Retinal pigment epithelial cell (primary cell): ENCODE measurements at regions not wholly inside any gene's neighbourhood (a gene's known extent, or its start where the extent isn't known, plus 50 kb on each side); places are given as distances from the start of the nearest gene placed in this dataset.
"Not testable (repeated sequence)": the region's sequence is repeated elsewhere in the genome, so short reads cannot be mapped to it uniquely, and the experiment has no call there.

ENCODE experiments used
- DNase-seq: peaks from one replicate; pipeline ENCODE4 v3.0.0-alpha.2; 2010; ENCODE audit warnings: low read depth
- H3K4me3 ChIP-seq: 2 replicates; pipeline ENCODE4 v1.5.1; 2011; ENCODE audit warnings: mild to moderate bottlenecking, low read length, control low read depth, moderate library complexity
- TF ChIP-seq, protein P1 (sequence below): conservative IDR thresholded peaks from 2 replicates; pipeline ENCODE4 v1.5.1; 2011; ENCODE audit warnings: low read depth, low read length, control low read depth, inconsistent platforms

- no peak overlapping the region for H3K4me3 ChIP-seq
- DNase-seq = no peak
- TF ChIP-seq, protein P1, sequence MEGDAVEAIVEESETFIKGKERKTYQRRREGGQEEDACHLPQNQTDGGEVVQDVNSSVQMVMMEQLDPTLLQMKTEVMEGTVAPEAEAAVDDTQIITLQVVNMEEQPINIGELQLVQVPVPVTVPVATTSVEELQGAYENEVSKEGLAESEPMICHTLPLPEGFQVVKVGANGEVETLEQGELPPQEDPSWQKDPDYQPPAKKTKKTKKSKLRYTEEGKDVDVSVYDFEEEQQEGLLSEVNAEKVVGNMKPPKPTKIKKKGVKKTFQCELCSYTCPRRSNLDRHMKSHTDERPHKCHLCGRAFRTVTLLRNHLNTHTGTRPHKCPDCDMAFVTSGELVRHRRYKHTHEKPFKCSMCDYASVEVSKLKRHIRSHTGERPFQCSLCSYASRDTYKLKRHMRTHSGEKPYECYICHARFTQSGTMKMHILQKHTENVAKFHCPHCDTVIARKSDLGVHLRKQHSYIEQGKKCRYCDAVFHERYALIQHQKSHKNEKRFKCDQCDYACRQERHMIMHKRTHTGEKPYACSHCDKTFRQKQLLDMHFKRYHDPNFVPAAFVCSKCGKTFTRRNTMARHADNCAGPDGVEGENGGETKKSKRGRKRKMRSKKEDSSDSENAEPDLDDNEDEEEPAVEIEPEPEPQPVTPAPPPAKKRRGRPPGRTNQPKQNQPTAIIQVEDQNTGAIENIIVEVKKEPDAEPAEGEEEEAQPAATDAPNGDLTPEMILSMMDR = no peak
Observed at GRCh38 chr1:48073798-48074530, 76.8 kb upstream of the TRABD2B start.

DNA sequence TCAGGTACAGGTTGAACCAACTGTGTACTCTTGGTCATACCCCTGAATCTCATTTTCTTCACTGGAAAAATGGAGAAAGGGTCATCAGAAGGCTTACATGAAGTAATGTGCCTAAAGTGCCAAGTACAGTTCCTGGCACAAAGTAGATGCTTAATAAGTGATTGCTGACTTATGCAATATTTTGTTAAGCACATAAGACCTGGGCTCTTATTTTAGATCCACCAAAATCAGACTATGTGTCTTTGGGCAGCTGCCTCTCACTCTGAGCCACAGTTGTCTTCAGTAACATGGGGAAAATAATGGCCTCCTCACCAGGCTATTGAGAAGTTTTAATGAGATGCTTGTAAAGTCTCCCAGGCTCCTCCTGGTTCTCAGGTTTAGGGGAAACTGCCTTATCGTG lies 74.3 kb upstream of the TRABD2B start:
- TF ChIP-seq, protein P1 = no peak

DNA sequence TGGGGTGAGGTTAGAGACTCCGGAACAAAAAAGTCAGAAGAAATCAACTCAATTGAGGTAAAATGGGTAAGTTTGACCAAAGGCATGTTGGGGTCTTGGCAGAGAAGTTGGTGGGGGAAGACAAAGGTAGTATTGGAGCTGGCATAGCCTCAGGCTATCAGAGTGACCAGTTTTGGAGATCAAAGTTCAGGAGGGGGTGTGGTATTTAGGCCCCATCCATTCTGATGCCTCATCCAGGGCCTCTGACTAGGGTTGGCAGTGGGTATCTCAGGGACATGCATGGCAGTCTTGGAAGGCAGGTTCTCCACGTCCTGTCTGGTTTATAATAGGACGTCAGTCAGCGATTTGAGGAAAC lies 73.2 kb upstream of the TRABD2B start:
- TF ChIP-seq, protein P1 = no peak
- H3K4me3 ChIP-seq = no peak overlapping the region
- no peak for DNase-seq

More for the DNA sequence above, 74.3 kb upstream of the TRABD2B start:
- DNase-seq = no peak
- H3K4me3 ChIP-seq = no peak overlapping the region

GRCh38 chr1:48069662-48070395 lies 72.6 kb upstream of the TRABD2B start:
- DNase-seq = no peak
- H3K4me3 ChIP-seq = no peak overlapping the region
- TF ChIP-seq, protein P1 = no peak

DNA sequence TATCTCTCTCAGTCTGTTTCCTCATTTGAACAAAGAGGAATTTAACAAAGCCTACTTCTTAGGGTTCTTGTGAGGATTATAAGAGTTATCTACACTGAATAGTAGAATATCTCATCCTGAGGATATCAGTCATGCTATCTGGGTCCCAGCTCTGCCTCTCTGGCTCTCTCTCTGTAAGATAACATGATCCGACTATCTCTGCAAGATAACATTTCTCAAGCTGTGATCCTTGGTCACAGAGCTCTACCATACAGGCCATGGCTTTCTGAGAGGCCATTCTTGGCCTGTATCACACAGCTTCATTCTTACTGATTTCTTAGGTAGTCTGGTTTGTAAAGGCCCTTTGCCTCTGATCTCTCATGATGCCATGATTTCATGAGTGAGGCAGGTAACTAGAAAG lies 71.0 kb upstream of the TRABD2B start:
- TF ChIP-seq, protein P1 = no peak
- no peak for DNase-seq

DNA sequence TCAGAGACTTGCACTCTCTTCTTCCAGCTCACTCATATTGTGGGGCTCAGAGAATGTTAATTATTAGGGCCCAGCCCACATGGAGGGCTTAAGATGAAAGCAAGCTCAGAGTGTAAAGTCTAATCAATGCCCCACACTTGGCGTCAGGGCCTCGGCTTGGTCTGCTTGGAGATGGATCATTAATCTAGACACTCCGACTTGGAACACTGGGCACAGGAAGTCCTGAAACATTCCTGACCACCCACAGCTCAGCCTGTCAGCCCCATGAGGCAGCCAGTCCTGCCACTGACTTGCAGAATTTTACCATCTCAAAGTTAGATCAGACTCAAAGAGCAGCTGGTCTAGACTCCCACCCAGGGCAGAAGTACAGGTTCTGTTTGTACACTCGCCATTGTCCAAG lies 69.8 kb upstream of the TRABD2B start:
- TF ChIP-seq, protein P1 = no peak
- no peak for DNase-seq
- H3K4me3 ChIP-seq = no peak overlapping the region

More for the DNA sequence above, 71.0 kb upstream of the TRABD2B start:
- no peak overlapping the region for H3K4me3 ChIP-seq

DNA sequence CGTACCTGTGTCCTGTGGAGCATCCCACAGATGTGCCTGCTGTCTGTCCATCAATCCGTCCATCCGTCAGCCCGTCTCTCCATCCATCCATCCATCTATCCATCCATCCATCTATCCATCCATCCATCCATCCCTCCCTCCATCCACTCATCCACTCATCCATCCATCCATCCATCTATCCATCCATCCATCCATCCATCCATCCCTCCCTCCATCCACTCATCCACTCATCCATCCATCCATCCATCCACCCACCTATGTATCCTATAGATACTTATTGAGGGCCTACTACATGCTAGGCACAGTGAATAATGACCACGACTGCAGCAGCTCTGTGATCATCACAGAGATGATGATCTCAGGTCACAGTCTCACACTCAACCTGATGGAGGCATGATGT lies 67.5 kb upstream of the TRABD2B start:
- DNase-seq = not testable (repeated sequence)

More for the DNA sequence above, 67.5 kb upstream of the TRABD2B start:
- H3K4me3 ChIP-seq = not testable (repeated sequence)
